ENCODE measurements at regions not wholly inside any gene's neighbourhood (a gene's known extent, or its start where the extent isn't known, plus 50 kb on each side); places are given as distances from the start of the nearest gene placed in this dataset.

GRCh38 chr15:93173369-93173768 is 84.4 kb upstream of the RGMA start:
- TF ChIP-seq POLR2A (IDR thresholded peaks at IDR 0.05; ENCODE audit: low read depth, low read length), result no peak
- no peak for TF ChIP-seq EZH2 (IDR thresholded peaks at IDR 0.05; ENCODE audit: borderline replicate concordance, control insufficient read depth, low read depth, low read length)
- TF ChIP-seq, protein P1, sequence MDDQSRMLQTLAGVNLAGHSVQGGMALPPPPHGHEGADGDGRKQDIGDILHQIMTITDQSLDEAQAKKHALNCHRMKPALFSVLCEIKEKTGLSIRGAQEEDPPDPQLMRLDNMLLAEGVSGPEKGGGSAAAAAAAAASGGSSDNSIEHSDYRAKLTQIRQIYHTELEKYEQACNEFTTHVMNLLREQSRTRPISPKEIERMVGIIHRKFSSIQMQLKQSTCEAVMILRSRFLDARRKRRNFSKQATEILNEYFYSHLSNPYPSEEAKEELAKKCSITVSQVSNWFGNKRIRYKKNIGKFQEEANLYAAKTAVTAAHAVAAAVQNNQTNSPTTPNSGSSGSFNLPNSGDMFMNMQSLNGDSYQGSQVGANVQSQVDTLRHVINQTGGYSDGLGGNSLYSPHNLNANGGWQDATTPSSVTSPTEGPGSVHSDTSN (IDR thresholded peaks at IDR 0.05; ENCODE audit: insufficient replicate concordance, low read depth, low read length), result no peak
- no peak for TF ChIP-seq SRF (IDR thresholded peaks at IDR 0.05; ENCODE audit: low read depth in 2 of 2, low read length in 2 of 2)
- TF ChIP-seq CTCF (IDR thresholded peaks at IDR 0.05 in 2 of 3, conservative IDR thresholded peaks at IDR 0.05 in 1 of 3; ENCODE audit: control insufficient read depth in 2 of 3, extremely low read depth in 1 of 3, insufficient read depth in 1 of 3, low read depth in 3 of 3, low read length in 3 of 3), result no peak
- TF ChIP-seq POLR2AphosphoS2 (IDR thresholded peaks at IDR 0.05; ENCODE audit: low read depth, low read length), result no peak
- no peak for TF ChIP-seq ZNF24 (IDR thresholded peaks at IDR 0.05)
- TF ChIP-seq CBFB (IDR thresholded peaks at IDR 0.05; ENCODE audit: low read depth), result no peak
- no peak for TF ChIP-seq BHLHE40 (IDR thresholded peaks at IDR 0.05; ENCODE audit: borderline replicate concordance in 1 of 2, low read depth in 2 of 2, low read length in 1 of 2)
- no peak for TF ChIP-seq ZBTB33 (IDR thresholded peaks at IDR 0.05)
- TF ChIP-seq POLR2AphosphoS5 (IDR thresholded peaks at IDR 0.05; ENCODE audit: low read length), result no peak

Measured in GM12878 (cell line).